Breast epithelium (tissue), 3 donors: ENCODE measurements at regions not wholly inside any gene's neighbourhood (a gene's known extent, or its start where the extent isn't known, plus 50 kb on each side); places are given as distances from the start of the nearest gene placed in this dataset.

Experiments used
- CTCF ChIP-seq, 3 donors: fragments of 450-650 bp; IDR thresholded peaks; one replicate each; pipeline ENCODE4 v1.5.1; 2016 to 2017; ENCODE audit warnings: antibody characterized with exemption in 3 of 3, mild to moderate bottlenecking in 3 of 3, moderate library complexity in 3 of 3
- POLR2A ChIP-seq: fragments of 450-650 bp; IDR thresholded peaks from one replicate; pipeline ENCODE4 v1.6.1; 2016; ENCODE audit warnings: antibody characterized with exemption, mild to moderate bottlenecking, moderate library complexity
- POLR2AphosphoS5 ChIP-seq, 3 donors: sonication (generic); formaldehyde crosslinking; IDR thresholded peaks; one replicate each; pipeline ENCODE4 v1.6.1; 2017; ENCODE audit warnings: antibody characterized with exemption in 3 of 3

DNA sequence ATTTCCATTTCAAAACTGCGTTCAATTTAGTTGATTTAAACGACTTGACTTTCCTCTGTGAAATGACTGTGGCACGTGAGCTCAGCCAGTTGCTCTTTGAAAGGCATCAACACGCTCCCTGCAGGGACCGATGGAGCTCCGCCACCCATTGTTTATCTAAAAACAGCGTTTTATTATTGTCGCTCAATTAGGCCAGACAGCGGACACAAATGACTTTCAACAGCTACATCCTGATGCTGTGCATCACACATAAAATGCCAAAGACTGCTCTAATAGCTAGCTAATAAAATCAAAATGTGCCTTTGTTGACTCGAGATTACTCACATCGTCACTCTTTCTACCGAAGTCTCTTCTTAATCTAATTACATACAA lies 332.5 kb downstream of the CD83 start:
- no peak for TF ChIP-seq CTCF (IDR thresholded peaks at IDR 0.05)
- TF ChIP-seq POLR2A, result no peak
- TF ChIP-seq POLR2AphosphoS5 (IDR thresholded peaks at IDR 0.05), result no peak
